Endometrium (tissue), 2 donors: ENCODE measurements at regions not wholly inside any gene's neighbourhood (a gene's known extent, or its start where the extent isn't known, plus 50 kb on each side); places are given as distances from the start of the nearest gene placed in this dataset.
A peak's percentile ranks its signal among the peaks of the same experiment; 100 is the strongest.
"Not testable (repeated sequence)": the region's sequence is repeated elsewhere in the genome, so short reads cannot be mapped to it uniquely, and the experiment has no call there.

Source experiments
- FAIRE-seq: peaks from 2 replicates; lab custom pipeline; 2012; peaks lifted over from hg19 to GRCh38; lab: Jason Lieb, UNC
- donor health status: control.
- donor health status: control.

DNA sequence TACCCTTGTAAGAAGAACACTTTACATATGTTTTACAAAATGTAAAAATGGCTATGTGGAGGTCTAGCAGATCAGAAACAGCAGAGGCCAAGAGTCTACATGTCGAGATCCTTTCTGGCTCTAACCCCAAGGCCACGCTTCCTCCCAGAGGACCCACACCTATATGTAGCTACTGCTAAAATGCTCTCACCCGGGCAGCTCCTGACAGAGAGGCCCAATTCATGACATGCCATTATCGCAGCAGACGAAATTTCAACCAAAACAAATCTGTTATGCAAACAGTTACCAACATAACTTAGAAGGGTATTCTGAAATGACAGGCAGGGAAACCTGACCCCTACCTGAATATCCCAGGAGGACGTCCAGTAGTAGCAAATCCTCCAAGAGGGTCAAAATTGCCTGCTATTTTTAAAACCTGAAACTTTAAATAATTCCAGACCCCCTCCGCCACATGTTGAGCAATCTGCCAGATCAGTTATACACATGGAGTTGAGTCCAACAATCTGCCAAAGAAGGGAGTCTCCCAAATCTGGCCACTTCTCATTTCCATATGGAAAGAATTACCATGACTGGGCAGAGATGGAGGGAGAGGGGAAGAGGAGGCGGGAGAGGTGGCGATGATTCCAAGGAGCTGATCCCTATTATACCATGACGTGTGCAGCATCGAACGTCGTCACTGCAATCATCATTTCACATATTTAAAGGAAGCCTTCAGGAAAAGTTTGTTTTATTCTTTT, 192.9 kb upstream of the TBL1X start:
- no peak for FAIRE-seq

DNA sequence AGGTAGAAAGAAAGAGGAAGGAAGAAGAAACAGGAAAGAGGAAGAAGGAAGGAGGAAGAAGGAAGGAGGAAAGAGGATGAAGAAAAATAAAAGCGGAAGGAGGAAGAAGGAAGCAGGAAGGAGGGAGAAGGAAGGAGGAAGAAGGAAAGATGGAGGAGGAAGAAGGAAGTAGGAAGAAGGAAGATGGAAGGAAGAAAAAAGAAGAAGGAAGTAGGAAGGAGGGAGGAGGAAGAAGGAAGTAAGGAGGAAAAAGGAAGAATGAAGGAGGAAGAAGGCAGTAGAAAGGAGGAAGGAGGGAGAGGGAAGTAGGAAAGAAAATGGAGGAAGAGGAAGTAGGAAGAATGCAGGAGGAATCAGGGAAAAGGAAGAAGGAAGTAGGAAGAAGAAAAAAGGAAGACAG, 191.1 kb upstream of the TBL1X start:
- no peak for FAIRE-seq

DNA sequence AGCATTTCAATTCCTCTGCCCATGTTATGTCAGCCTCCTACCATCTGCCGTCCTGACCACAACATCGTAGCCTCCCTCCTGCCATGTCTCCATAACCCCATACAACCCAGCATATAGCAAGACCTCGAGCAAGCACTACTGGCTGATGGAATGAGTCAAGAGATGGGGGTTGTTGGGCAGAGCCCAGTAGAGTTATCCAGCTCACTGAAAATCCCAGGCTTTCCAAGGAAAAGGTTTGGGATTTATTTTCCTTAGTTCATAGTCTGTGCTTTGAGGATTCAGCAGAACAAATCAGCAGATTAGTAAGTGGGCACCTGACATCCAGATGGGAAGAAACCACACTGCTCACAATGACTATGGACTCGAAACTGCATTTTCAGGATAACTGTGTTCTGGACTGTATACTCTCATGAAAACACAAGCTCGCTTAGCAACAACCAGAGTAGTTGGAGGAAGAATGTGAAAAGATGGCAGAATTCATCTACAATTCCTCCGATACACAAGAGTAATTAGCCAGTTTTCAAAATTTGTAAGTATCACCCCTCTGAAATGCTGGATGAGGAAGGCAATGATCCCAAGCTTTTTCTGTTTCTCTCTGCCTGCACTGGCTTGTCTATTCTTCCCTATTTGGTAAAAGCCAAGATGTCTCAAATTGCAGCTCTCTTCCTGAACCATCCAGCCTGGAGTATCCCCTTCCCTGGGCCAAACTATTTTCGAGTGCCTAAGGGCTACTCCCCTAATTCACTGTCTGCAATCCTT, 186.2 kb upstream of the TBL1X start:
- no peak for FAIRE-seq

DNA sequence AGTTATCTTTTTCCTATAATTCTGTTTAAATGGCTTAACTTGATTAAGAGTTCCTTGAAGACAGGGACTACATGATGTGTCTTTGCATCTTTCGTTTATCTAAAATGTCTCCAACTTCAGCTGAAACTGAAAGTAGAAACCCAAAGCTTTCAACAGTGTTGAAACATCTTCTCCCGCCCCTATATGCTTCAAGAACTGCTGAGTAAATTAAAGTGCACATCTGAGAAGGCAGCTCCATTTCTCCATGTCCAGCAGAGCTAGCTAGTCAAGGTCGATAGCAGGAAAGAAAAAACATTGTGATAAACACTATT, 185.7 kb upstream of the TBL1X start:
- FAIRE-seq = no peak

DNA sequence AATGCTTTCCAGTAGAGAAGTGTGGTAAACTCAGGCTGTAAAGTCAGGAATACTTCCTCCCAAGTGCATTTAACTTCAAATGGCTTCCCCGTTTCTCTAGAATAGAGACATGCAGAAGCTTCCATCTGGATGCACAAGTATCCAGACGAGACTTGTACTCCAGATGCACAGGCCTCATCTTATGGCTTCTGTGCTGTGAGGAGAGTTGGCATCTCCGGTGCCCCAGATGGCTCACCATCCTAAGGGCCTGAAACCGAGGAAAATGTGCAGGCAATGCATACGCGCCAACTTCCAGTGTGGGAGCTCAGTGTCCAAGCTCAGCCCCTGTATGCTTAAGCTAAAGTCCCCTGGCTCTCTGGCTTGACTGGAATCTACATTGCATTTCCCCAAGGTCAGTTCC, 184.0 kb upstream of the TBL1X start:
- no peak for FAIRE-seq

DNA sequence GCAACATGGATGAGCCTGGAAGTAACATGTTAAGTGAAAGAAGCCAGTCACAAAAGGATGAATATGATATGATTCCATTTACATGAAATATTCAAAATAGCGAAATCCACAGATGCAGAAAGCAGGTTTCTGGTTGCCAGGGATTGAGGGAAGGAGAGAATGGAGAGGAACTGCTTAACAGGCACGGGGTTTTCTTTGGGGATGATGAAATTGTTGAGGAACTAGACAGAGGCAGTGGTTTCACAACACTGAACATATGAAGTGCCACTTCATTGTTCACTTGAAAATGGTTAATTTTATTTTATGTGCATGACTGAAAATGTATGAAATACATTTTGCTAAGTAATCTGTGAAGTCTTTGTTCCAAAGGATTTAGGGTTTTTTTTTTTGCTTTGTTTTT, 182.5 kb upstream of the TBL1X start:
- no peak for FAIRE-seq

DNA sequence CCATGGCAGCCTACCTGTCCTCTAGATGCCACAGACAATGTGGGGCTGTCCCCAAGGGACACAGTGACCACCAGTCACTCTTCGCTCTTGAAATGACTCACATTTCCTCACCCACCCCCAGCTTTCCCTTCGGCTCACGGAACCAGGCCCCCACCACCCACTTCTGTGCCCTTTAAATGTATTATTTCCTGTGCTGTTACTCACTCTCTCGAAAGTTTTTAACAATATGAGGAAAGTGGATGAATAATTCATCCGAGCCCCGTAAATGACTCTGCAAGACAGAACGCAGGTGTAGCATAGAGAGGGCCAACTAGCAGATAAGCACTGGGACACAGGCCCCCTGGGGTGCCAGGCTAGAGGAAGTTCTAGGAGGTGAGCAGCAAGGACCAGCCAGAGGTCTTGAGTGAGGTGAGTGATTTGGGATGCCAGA, 179.5 kb upstream of the TBL1X start:
- FAIRE-seq = no peak

DNA sequence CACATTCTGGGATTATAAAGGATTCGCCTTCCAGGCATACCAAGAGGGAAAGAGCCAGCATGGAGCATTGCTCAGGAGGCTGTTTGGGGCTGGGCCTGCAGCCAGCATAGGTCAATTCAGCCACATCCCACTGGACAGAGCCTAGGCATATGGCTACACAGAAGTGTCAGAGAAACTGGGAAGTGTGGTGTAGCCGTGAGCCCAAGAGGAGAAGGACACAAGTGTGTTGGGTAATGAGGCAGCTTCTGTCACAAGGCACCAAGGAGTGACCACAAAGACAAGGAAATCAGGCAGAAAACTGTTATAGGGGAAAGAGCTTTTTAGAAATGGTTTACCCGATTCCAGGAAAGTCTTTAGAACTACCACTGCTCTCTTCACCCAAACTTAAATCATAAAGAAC, 178.6 kb upstream of the TBL1X start:
- no peak for FAIRE-seq

DNA sequence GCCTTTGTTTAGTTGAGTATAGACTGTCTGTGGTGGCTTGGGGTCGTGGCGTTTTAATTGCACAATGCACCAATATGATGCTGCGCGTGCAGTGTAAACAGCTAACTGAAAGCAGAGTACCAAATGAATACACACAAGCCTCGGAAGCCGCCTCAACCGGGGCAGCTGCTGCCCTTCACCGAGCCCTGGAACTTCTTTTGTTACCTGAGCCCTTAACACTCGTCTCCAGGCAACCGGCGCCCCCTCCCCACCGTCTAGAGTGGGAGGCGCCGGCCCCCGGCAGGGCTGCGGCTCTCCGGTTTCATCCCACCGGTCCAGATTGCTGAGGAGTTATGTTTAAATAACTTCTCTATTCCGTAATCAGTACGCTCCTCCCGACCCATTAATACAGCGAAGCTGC, 173.2 kb upstream of the TBL1X start:
- FAIRE-seq = no peak

DNA sequence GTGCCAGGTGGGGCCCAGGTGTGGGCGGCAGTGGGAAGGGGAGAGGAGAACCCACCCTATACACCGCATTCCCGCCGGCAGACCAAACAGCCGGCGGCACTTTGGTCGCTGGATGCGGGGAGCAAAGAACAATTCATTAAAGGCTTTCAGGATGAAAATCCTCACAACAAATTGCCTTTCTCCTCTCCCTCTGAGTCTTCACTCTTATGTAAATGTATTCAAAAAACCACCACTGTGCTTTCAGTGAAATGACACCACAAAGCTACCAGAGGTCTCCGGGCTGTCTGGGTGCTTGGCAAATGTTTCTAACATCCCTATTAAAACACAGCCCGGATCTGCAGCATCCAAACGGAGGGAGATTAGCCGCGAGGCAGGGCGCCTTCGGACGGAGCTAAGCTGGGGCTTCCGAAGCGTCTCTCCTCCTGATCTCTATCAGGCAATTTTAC, 171.8 kb upstream of the TBL1X start:
- no peak for FAIRE-seq

DNA sequence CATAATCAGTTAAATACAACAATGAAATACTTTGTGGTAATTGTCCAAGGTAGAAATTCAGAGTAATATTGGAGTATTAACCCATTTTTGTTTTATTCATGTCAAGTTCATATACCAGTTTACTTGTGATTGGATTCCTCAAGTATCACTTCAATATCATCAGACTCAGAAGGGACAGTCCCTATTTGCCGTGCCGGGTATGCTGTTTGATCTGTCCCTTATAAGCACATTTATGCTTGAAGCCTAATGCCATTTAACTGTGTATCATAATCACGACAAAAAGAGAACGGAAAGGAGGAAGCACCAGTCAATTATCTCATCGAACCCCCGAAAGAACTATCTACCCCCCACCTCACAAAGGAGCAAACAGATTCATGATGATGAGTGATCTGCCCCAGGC, 171.0 kb upstream of the TBL1X start:
- FAIRE-seq = no peak

DNA sequence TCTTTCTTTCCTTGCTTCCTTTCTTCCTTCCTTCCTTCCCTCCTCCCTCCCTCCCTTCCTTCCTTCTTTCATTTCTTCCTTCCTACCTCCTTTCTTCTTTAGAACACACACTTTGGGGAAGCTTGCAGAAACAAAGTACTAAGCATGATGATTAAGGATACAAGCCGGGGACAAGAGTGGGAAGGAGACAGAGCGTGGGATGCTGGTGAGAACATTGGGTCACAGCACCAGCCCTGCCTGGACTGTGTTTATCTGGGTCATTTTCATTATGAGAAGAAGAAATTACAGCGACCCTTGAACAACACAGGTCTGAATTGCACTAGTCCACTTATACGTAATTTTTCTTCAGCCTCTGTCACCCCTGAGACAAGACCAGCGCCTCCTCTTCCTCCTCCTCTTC, 169.3 kb upstream of the TBL1X start:
- FAIRE-seq = no peak

DNA sequence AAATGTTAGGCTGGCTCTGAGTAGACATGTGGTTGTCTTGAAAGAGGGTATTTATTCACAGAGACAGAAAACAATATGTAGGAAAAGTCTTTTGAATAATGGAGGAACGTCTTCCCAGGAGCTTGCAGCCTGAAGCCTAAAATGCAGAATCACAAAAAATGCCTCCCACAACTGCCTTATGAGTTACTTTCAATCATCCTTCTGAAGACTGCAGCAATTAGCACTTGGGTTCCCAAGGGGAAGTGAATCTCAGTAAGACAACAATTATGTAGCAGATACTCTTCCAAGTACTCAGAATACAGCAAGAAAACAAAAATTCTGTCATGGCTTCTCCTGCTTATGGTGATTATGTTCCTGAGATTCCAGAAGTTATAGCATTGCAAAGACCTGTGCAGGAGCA, 166.6 kb upstream of the TBL1X start:
- no peak for FAIRE-seq

DNA sequence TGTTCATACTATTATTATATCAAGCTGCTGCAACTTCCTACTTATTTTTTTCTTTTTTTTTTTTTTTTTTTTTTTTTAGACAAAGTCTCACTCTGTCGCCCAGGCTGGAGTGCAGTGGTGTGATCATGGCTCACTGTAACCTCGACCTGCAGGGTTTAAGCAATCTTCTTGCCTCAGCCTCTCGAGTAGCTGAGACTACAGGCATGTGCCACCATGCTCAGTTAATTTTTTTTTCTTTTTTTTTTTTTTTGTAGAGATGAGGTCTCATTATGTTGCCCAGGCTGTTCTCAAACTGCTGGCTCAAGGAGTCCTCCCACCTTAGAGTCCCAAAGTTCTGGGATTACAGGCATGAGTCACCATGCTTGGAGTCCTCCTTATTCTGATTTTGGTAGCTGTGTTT, 165.2 kb upstream of the TBL1X start:
- not testable (repeated sequence) for FAIRE-seq

DNA sequence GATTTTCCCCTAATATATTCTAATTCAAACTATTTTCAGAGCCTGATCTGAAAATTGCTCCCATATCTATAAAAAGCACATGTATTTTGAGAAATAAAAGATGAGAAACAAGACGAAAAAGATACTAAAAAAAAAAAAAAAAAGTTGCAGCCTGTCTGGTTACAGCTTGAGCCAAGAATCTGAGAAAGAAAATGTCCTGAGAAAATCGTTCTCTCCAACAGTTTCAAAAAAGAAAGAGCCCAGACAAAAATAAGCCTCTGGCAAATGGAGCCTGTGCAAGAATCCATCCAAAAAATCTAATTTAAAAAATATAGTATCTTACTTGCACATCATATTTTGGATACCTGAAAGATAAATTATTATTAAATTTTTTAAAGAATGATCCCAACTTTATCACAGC, 163.0 kb upstream of the TBL1X start:
- FAIRE-seq = peak; percentile 83

DNA sequence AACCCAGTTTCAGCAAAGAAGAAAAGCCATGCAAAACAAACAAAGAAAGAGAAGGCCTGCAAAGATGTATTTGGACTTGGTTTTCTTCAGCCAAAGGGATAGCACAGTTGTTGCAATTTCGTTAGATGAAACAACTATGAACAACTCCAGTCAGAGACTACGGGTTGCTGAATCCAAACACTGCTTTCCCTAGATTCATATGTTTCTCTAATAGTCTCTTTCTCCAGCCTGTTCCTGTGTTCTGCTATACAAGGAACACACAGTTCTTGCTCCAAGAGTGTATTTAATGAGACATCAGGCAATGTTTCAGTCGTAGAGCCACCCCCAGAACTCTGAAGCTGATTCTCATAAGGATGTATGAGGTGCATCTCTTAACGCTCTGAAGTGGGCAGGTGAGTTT, 162.5 kb upstream of the TBL1X start:
- no peak for FAIRE-seq

DNA sequence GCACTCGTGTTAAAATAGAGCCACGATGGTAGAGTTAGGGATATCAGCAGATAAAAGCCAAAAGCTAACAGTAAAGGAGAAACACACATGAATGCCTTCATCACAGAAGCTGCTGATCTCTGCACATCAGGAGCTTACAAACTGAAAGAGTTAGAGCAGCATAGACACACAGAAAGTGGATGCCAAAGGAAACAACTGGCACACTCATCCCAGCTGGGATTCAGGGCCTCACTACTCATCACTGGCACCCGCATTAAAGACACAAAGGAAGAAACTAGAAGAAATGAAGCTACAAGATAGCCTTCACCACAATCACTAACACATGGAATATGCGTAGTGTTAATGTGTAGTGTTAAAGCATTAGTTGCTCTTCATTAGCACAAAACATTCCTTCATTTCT, 156.4 kb upstream of the TBL1X start:
- FAIRE-seq = no peak

DNA sequence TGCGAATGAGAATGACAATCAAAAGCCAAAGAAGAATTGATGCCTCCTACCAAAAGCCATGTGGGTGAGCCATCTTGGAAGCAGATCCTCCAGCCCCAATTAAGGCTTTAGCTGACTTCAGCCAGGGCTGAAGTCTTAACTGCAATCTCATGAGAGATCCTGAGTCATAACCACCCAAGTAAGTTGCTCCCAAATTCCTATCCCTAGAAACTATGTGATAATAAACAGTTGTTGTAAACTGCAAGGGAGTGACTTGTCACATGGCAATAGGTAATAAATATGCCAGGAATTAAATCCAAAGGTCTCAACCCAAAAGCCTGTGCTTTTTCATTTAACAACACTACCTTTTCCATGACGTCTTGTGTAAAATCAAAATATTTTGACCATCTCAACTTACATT, 154.2 kb upstream of the TBL1X start:
- peak; percentile 85 for FAIRE-seq

DNA sequence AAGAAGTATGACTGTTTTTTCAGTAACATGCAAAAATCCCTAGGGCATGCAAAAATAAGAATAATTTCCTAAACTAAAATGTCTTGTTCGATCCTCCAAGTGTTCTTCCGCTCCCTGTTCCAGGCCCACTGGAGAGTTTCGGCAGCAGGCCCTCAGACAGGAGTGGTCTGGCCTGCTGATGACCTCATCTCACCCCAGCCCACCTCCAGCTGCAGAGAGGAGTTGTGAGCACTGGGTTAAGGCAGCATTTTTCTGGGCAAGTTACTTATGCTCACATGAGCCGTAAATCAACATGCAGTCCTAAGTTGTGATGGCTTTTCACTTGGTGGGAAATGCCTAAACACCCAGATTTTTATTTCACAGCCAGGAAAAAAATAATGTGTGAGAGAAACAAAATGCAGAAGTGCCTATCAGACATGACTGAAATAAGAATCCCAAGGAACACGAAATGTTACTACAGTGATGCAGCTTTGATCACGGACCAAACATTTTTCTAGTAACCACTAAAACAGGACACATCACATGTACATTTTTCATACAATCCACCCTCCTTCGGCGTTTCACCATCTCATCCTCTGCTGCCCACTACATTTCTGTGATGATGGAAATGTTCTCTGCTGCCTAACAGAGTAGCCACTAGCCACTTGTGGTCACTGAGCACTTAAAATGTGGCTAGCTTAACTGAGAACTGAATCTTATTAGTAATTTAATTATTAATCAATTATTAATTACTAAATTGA, 153.3 kb upstream of the TBL1X start:
- no peak for FAIRE-seq

DNA sequence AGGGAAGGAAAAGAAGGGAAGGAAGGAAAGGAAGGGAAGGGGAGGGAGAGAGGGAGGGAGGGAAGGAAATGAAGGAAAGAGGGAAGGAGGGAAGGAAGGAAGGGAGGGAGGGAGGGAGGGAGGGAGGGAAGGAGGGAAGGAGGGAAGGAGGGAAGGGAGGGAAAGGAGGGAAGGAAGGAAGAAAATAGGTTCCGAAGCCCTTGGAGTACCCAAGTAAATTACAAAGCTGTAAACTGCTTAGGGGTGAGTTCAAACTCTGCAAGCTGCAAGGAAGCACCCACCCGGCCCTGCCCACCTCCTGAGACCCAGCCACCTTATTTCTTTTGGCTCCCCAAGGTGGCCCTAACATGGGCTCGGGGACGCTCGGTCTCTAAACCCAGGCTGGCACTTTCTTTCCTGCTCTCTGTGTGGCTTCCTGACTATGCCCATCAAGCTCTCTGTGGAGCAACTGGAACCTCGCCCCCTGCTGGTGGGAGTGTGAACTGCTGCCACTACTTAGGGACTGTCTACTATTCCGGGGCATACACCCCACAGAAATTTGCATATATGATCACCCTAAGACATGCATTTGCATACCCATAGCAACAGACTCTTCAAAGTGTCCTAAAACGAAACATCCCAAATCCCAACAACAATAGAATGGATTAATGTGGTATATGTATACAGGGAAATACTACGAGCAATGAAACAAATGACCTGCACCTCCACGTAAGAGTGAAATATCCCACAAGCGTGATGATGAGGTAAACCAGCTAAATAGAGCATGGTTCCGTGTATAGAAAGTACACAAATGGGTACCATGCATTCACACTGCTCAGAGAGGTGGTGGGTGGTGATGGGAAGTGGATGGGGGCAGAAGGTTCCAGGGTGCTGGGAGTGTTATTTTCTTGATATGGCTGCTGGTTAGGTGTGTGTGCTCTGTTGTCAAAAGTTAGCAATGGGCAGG, 151.7 kb upstream of the TBL1X start:
- FAIRE-seq = no peak

DNA sequence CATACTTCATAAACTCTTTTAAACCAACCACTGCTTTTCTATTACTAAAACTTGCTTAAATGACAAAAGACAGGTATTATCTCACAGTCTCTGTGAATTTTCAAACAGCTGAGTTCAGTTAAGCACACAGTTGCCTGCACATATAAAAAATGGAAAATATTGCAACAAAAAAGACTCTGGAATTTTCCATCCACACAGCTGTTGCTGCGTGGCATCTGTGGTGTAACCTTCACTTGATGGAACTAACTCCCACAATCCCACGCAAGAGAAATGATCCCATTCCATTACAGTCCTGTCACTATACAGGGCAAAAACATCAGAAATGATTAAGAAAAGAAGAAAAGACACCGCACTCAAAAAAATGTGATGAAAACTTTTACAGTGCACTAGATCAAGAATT, 149.8 kb upstream of the TBL1X start:
- no peak for FAIRE-seq

DNA sequence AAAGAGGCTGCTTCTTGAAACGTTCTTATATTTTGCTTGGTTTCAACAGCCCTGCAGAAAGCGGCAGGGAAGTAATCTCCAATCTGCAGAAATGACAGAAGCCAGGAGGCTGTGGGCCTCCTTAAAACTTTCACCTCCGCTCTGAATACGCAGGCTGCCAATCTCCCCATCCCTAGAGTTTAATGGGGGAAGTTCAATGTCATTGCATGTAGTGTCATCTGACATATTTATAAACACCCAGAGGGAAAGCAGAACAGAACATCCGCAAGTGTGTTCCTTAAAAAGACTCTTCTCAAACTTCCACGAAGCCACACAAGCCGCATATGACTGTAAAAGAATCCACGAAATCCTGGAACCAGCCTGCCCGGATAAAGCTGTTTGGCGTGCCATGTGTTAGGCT, 148.8 kb upstream of the TBL1X start:
- no peak for FAIRE-seq
